ENCODE measurements at regions not wholly inside any gene's neighbourhood (a gene's known extent, or its start where the extent isn't known, plus 50 kb on each side); places are given as distances from the start of the nearest gene placed in this dataset.

GRCh38 chr7:13702251-13702650, 287.2 kb downstream of the ETV1 start (continued):
- no peak for TF ChIP-seq EZH2 (IDR thresholded peaks at IDR 0.05; ENCODE audit: low read depth, unreplicated experiment)
- TF ChIP-seq NANOG (IDR thresholded peaks at IDR 0.05; ENCODE audit: borderline replicate concordance) = no peak
- no peak for TF ChIP-seq ZNF331 (CRISPR knock-in tag; IDR thresholded peaks at IDR 0.05; ENCODE audit: low read depth)
- TF ChIP-seq JUNB (IDR thresholded peaks at IDR 0.05; ENCODE audit: unreplicated experiment) = no peak

- peaks cover 8% of the 10 kb centered on the region; the same call in 1 of the 2 replicates for H3K4me1 ChIP-seq (ENCODE audit: insufficient read depth)
- H3K79me2 ChIP-seq (replicated peaks; ENCODE audit: insufficient read depth) = peaks cover 13% of the 10 kb centered on the region; the same call in 1 of the 2 replicates
- H4K20me1 ChIP-seq (replicated peaks; ENCODE audit: insufficient read depth) = no peaks in the 10 kb centered on the region
- TF ChIP-seq CTCF (conservative IDR thresholded peaks at IDR 0.05; ENCODE audit: low read depth in 2 of 2) = no peak
- no peak for TF ChIP-seq CREB1 (CRISPR knock-in tag; IDR thresholded peaks at IDR 0.05; ENCODE audit: low read depth)
- TF ChIP-seq EZH2 (IDR thresholded peaks at IDR 0.05; ENCODE audit: low read depth, unreplicated experiment) = no peak
- no peak for TF ChIP-seq ZNF462 (CRISPR knock-in tag; IDR thresholded peaks at IDR 0.05)
- no peak for TF ChIP-seq ZNF114 (CRISPR knock-in tag; IDR thresholded peaks at IDR 0.05)
- TF ChIP-seq ZNF331 (CRISPR knock-in tag; IDR thresholded peaks at IDR 0.05; ENCODE audit: low read depth) = no peak
- no peak for TF ChIP-seq ETS1 (IDR thresholded peaks at IDR 0.05)
- TF ChIP-seq JUNB (IDR thresholded peaks at IDR 0.05; ENCODE audit: unreplicated experiment) = no peak
- TF ChIP-seq EZH2phosphoT487 (IDR thresholded peaks at IDR 0.05; ENCODE audit: unreplicated experiment) = no peak
- TF ChIP-seq NANOG (IDR thresholded peaks at IDR 0.05; ENCODE audit: borderline replicate concordance) = no peak
- TF ChIP-seq STAT1 (IDR thresholded peaks at IDR 0.05; ENCODE audit: unreplicated experiment) = no peak
- no peak for TF ChIP-seq REST (IDR thresholded peaks at IDR 0.05; ENCODE audit: unreplicated experiment)
- TF ChIP-seq POLR2AphosphoS5 (IDR thresholded peaks at IDR 0.05; ENCODE audit: low read depth) = no peak
- Mint-ChIP-seq H3K9me3 (no peaks in the 10 kb centered on the region), H3K4me3 (no peak overlapping the region), H3K36me3 (ENCODE audit: low read depth) (no peaks in the 10 kb centered on the region), H3K27ac (no peak overlapping the region), H3K4me1 (no peaks in the 10 kb centered on the region; the same call in 2 of the 3 replicates), H3K27me3 (ENCODE audit: insufficient read depth, low read depth, poor library complexity) (no peaks in the 10 kb centered on the region)
- no peak overlapping the region for H3K4me3 ChIP-seq
- no peaks in the 10 kb centered on the region for H3K36me3 ChIP-seq (ENCODE audit: insufficient read depth)
- H3F3A ChIP-seq (replicated peaks; ENCODE audit: low read depth) = no peaks in the 10 kb centered on the region
- ATAC-seq = no peak
- no peaks in the 10 kb centered on the region; the same call in 1 of the 2 replicates for H3K9me2 ChIP-seq (ENCODE audit: insufficient read depth)
- no peak for DNase-seq (ENCODE audit: low spot score)
- H2AFZ ChIP-seq = no peak overlapping the region
- no peak overlapping the region for H3K4me2 ChIP-seq
- H3K27ac ChIP-seq (ENCODE audit: low read depth) = no peak overlapping the region
- no peaks in the 10 kb centered on the region for H3K27me3 ChIP-seq (ENCODE audit: insufficient read depth)
These were observed 280.8 kb downstream of the ETV1 start for GRCh38 chr7:13708670-13709069.

All from GM23338 (cell line).